ENCODE measurements at regions not wholly inside any gene's neighbourhood (a gene's known extent, or its start where the extent isn't known, plus 50 kb on each side); places are given as distances from the start of the nearest gene placed in this dataset.

- TF ChIP-seq POLR2A (IDR thresholded peaks at IDR 0.05), result no peak
- TF ChIP-seq CTCF (IDR thresholded peaks at IDR 0.05), result no peak
These were observed 311.6 kb downstream of the PLK2 start for GRCh38 chr5:58148254-58148775.
